CD4-positive, alpha-beta T cell (primary cell): ENCODE measurements at regions not wholly inside any gene's neighbourhood (a gene's known extent, or its start where the extent isn't known, plus 50 kb on each side); places are given as distances from the start of the nearest gene placed in this dataset.
"Not testable (repeated sequence)": the region's sequence is repeated elsewhere in the genome, so short reads cannot be mapped to it uniquely, and the experiment has no call there.

Experiments
- ATAC-seq: fragments of 200-7000 bp; cut with Tn5 transposase; one replicate; pipeline ENCODE4 v1.10.0; 2022; ENCODE audit warnings: mild to moderate bottlenecking; ENCODE audit not compliant: poor library complexity
- CTCF ChIA-PET: fragments of 350-600 bp; sonication (Branson Sonifier 250); formaldehyde crosslinking; loops from one replicate; lab custom pipeline; 2021; ENCODE audit warnings: antibody characterized with exemption, inconsistent platforms; lab: Charles Lee
- POLR2A ChIA-PET: fragments of 350-600 bp; sonication (Branson Sonifier 250); formaldehyde crosslinking; loops from one replicate; lab custom pipeline; 2021; ENCODE audit warnings: antibody characterized with exemption, inconsistent platforms; lab: Charles Lee
- DNase-seq, 14 experiments: peaks; one replicate each; pipeline ENCODE4 v3.0.0-alpha.2; 2013 to 2020; ENCODE audit warnings: mixed read lengths in 2 of 14
- H3K27ac ChIP-seq, 2 donors: one replicate each; pipeline versions ENCODE4 v1.5.1 to v1.7.0; 2013; ENCODE audit warnings: low read length in 2 of 2, low read depth in 1 of 2, mild to moderate bottlenecking in 1 of 2
- H3K27me3 ChIP-seq, 2 experiments: 1 replicate in 1 of 2; 2 replicates in 1 of 2; pipeline versions ENCODE4 v1.6.1 to v1.7.0; 2013; ENCODE audit warnings: low read length in 2 of 2, control low read depth in 1 of 2, mild to moderate bottlenecking in 1 of 2, moderate library complexity in 1 of 2; ENCODE audit not compliant: insufficient read depth in 2 of 2, control insufficient read depth in 1 of 2
- H3K36me3 ChIP-seq: one replicate; pipeline ENCODE4 v1.6.1; 2013; ENCODE audit warnings: low read length, control low read depth; ENCODE audit not compliant: insufficient read depth
- H3K4me1 ChIP-seq: one replicate; pipeline ENCODE4 v1.6.1; 2013; ENCODE audit warnings: low read length, control low read depth; ENCODE audit not compliant: insufficient read depth
- H3K4me3 ChIP-seq: one replicate; pipeline ENCODE4 v1.5.1; 2013; ENCODE audit warnings: mild to moderate bottlenecking, low read length, moderate library complexity
- H3K9me3 ChIP-seq, 2 experiments: 1 replicate in 1 of 2; 2 replicates in 1 of 2; pipeline versions ENCODE4 v1.6.1 to v1.7.0; 2013; ENCODE audit warnings: low read length in 2 of 2, mild to moderate bottlenecking in 2 of 2, control low read depth in 1 of 2, moderate library complexity in 1 of 2; ENCODE audit not compliant: control insufficient read depth in 1 of 2, insufficient read depth in 1 of 2
- H3K27ac Mint-ChIP-seq: one replicate; pipeline ENCODE4 v1.8.0; 2020; ENCODE audit warnings: mixed read lengths
- H3K27me3 Mint-ChIP-seq: one replicate; pipeline ENCODE4 v1.8.0; 2021; ENCODE audit warnings: mixed read lengths
- H3K36me3 Mint-ChIP-seq: one replicate; pipeline ENCODE4 v1.8.0; 2021; ENCODE audit warnings: low read depth, mixed read lengths
- H3K4me1 Mint-ChIP-seq: one replicate; pipeline ENCODE4 v1.8.0; 2021; ENCODE audit warnings: low read depth, mixed read lengths
- H3K4me3 Mint-ChIP-seq: one replicate; pipeline ENCODE4 v1.8.0; 2020; ENCODE audit warnings: mild to moderate bottlenecking, mixed read lengths
- H3K9me3 Mint-ChIP-seq: one replicate; pipeline ENCODE4 v1.8.0; 2020; ENCODE audit warnings: mixed read lengths
- intact Hi-C, 2 experiments: fragments of 100-400 bp; cut with DNase I in 1 of 2; cut with micrococcal nuclease in 1 of 2; formaldehyde crosslinking; loops; one replicate each; pipeline versions ENCODE4 v1.15.1 to v1.9.0; 2023 to 2025; cut with DNase I, micrococcal nuclease
- TF ChIP-seq, protein P1 (sequence below): fragments of 200-600 bp; IDR thresholded peaks from one replicate; pipeline ENCODE4 v1.8.0; 2022; ENCODE audit warnings: antibody characterized with exemption, mild to moderate bottlenecking

DNA sequence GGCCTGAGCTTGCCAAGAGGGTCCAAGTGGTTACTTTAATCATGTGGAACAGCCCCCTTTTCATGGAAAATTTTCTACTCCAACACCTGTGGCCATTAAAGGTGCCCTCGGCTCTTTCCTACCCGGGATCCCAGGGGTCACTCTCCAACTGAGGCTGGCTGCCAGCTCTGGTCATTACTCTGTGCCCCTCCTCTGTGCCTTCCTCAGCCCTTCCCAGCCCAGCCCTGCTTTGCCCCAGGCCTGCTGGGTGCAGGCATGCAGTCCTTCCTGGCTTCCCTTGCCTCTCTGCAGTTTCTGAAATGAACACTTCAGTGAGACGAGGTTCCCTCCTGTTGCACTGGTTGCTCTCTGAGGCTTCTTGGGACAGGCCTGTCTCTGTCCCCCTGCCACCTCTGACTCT is 951.1 kb upstream of the ZNF722 start:
- Mint-ChIP-seq H3K36me3 (no peaks in the 10 kb centered on the region), H3K4me1 (no peaks in the 10 kb centered on the region), H3K4me3 (no peak overlapping the region), H3K9me3 (peaks cover 9% of the 10 kb centered on the region), H3K27me3 (no peaks in the 10 kb centered on the region), H3K27ac (no peak overlapping the region)
- ChIA-PET POLR2A (no interaction called here), CTCF (no interaction called here)
- Histone ChIP-seq H3K4me1 (no peaks in the 10 kb centered on the region), H3K27ac (no peak overlapping the region), H3K36me3 (no peaks in the 10 kb centered on the region), H3K9me3 (peaks cover 35 to 62% of the 10 kb centered on the region in 2 experiments), H3K4me3 (no peak overlapping the region), H3K27me3 (no peaks in the 10 kb centered on the region)
- intact Hi-C loops, result no loop called here
- TF ChIP-seq, protein P1, sequence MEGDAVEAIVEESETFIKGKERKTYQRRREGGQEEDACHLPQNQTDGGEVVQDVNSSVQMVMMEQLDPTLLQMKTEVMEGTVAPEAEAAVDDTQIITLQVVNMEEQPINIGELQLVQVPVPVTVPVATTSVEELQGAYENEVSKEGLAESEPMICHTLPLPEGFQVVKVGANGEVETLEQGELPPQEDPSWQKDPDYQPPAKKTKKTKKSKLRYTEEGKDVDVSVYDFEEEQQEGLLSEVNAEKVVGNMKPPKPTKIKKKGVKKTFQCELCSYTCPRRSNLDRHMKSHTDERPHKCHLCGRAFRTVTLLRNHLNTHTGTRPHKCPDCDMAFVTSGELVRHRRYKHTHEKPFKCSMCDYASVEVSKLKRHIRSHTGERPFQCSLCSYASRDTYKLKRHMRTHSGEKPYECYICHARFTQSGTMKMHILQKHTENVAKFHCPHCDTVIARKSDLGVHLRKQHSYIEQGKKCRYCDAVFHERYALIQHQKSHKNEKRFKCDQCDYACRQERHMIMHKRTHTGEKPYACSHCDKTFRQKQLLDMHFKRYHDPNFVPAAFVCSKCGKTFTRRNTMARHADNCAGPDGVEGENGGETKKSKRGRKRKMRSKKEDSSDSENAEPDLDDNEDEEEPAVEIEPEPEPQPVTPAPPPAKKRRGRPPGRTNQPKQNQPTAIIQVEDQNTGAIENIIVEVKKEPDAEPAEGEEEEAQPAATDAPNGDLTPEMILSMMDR, result no peak
- DNase-seq, result no peak
- ATAC-seq, result no peak

DNA sequence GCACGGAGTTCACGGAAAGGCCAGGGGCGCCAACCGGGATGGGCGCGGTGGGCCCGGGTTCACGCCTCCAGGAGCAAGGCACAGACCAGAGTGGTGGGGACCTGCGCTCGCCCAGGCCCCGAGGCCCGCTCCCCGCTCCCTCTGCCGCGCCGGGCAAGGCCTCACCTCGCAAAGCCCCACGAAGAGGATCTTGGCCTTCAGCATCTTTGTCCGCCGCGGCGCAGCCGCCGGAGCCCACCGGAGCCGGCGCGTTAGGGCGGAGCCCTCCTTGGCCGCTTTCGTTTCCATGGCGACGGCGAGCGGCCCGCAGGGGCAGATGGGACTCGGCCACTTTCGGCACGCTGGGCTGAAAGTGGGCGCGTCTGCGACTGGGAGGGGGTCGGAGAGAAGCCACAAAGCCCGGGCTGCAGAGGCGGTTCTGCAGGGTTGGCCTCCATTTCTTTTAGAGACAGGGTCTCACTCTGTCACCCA is 944.4 kb upstream of the ZNF722 start:
- Mint-ChIP-seq H3K9me3 (peaks cover 11% of the 10 kb centered on the region), H3K27me3 (no peaks in the 10 kb centered on the region), H3K27ac (no peak overlapping the region), H3K4me3 (no peak overlapping the region), H3K36me3 (no peaks in the 10 kb centered on the region), H3K4me1 (no peaks in the 10 kb centered on the region)
- Histone ChIP-seq H3K9me3 (peaks cover 23 to 56% of the 10 kb centered on the region in 2 experiments), H3K27ac (no peak overlapping the region), H3K4me1 (no peaks in the 10 kb centered on the region), H3K27me3 (no peaks in the 10 kb centered on the region), H3K4me3 (no peak overlapping the region), H3K36me3 (no peaks in the 10 kb centered on the region)
- TF ChIP-seq, protein P1, result no peak
- intact Hi-C loops, result loop anchor here in 1 of 2 experiments (10.0 kb wide), 1 partner anchor 59 kb away; no protein-coding TSS in a partner anchor
- ChIA-PET CTCF (no interaction called here), POLR2A (no interaction called here)
- ATAC-seq (no peak), DNase-seq (no peak)

DNA sequence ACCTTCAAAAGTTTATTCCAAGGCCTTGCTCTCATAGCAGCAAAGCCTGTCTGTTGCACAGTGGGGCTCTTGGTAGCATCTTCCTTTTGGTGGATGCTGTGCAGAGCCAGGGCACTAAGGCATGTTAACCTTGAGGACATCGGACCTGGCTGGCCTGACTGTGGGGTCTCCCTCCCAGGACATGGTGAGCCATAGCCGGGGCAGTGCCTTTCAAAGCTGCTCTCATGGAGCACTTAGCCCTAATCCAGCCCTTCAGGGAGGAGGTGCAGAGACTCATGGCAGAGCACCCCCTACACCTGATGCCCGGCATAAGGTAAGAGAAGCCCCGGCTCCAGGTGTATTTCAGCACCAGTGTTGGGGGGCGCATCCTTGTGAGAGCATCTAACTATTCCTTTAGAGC is 941.4 kb upstream of the ZNF722 start:
- Histone ChIP-seq H3K27me3 (no peaks in the 10 kb centered on the region), H3K9me3 (peaks cover 10 to 52% of the 10 kb centered on the region in 2 experiments), H3K4me1 (no peaks in the 10 kb centered on the region), H3K4me3 (no peak overlapping the region), H3K27ac (no peak overlapping the region), H3K36me3 (no peaks in the 10 kb centered on the region)
- CTCF ChIA-PET, result no interaction called here
- Mint-ChIP-seq H3K9me3 (peaks cover 9% of the 10 kb centered on the region), H3K4me1 (no peaks in the 10 kb centered on the region), H3K27me3 (no peaks in the 10 kb centered on the region), H3K4me3 (no peak overlapping the region), H3K36me3 (peaks cover 4% of the 10 kb centered on the region), H3K27ac (no peak overlapping the region)
- ATAC-seq, result no peak
- intact Hi-C loops, result loop anchor here in 1 of 2 experiments (10.0 kb wide), 1 partner anchor 62 kb away; no protein-coding TSS in a partner anchor
- POLR2A ChIA-PET, result no interaction called here
- TF ChIP-seq, protein P1, result no peak
- DNase-seq, result no peak

DNA sequence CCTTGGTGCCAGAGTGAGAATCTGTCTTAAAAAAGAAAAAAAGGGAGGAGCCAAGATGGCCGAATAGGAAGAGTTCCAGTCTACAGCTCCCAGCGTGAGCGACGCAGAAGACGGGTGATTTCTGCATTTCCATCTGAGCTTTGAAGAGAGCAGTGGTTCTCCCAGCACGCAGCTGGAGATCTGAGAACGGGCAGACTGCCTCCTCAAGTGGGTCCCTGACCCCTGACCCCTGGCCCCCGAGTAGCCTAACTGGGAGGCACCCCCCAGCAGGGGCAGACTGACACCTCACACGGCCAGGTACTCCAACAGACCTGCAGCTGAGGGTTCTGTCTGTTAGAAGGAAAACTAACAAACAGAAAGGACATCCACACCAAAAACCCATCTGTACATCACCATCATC is 937.9 kb upstream of the ZNF722 start:
- intact Hi-C loops, H3K27ac ChIP-seq, H3K4me3 ChIP-seq, H3K27ac Mint-ChIP-seq, DNase-seq, POLR2A ChIA-PET, H3K4me1 ChIP-seq, CTCF ChIA-PET, H3K27me3 ChIP-seq, ATAC-seq, H3K27me3 Mint-ChIP-seq, H3K9me3 Mint-ChIP-seq, H3K4me1 Mint-ChIP-seq, H3K36me3 ChIP-seq, H3K36me3 Mint-ChIP-seq, H3K4me3 Mint-ChIP-seq: not testable (repeated sequence)
- H3K9me3 ChIP-seq, result peaks cover 7 to 26% of the 10 kb centered on the region in 2 experiments
